Tibial artery (tissue), 4 donors: ENCODE measurements at regions not wholly inside any gene's neighbourhood (a gene's known extent, or its start where the extent isn't known, plus 50 kb on each side); places are given as distances from the start of the nearest gene placed in this dataset.

ENCODE experiments used
- DNase-seq, 2 donors: peaks; one replicate each; pipeline ENCODE4 v3.0.0-alpha.2; 2019
- H3K27ac ChIP-seq, 2 donors: fragments of 200-600 bp; sonication (generic) in 1 of 2; 1 replicate in 1 of 2; 2 replicates in 1 of 2; pipeline ENCODE4 v1.5.1; 2018 to 2019; ENCODE audit warnings: mild to moderate bottlenecking in 1 of 2
- H3K27me3 ChIP-seq, 2 donors: fragments of 200-600 bp; sonication (generic) in 1 of 2; one replicate each; pipeline versions ENCODE4 v1.5.1 to v1.6.0; 2016 to 2019
- H3K36me3 ChIP-seq, 3 donors: fragments of 200-600 bp; sonication (generic) in 2 of 3; one replicate each; pipeline ENCODE4 v1.5.1; 2016 to 2019; ENCODE audit warnings: mild to moderate bottlenecking in 2 of 3
- H3K4me1 ChIP-seq, 4 donors: fragments of 200-600 bp; sonication (generic) in 2 of 4; 1 replicate in 3 of 4; 2 replicates in 1 of 4; pipeline ENCODE4 v1.5.1; 2016 to 2019
- H3K4me3 ChIP-seq, 2 donors: fragments of 200-600 bp; sonication (generic) in 1 of 2; 1 replicate in 1 of 2; 2 replicates in 1 of 2; pipeline ENCODE4 v1.5.1; 2018 to 2019; ENCODE audit warnings: mild to moderate bottlenecking in 2 of 2
- H3K9me3 ChIP-seq, 3 donors: fragments of 200-600 bp; sonication (generic) in 1 of 3; one replicate each; pipeline ENCODE4 v1.5.1; 2016 to 2019
- intact Hi-C: fragments of 100-400 bp; cut with DNase I; formaldehyde crosslinking; loops from one replicate; pipeline ENCODE4 v1.15.0; 2023; ENCODE audit warnings: low total_unique reads
- TF ChIP-seq, protein P1 (sequence below), 2 experiments: fragments of 200-600 bp in 1 of 2; fragments of 450-650 bp in 1 of 2; IDR thresholded peaks; one replicate each; pipeline ENCODE4 v1.5.1; 2017 to 2019; ENCODE audit warnings: antibody characterized with exemption in 2 of 2, mild to moderate bottlenecking in 1 of 2, moderate library complexity in 1 of 2

DNA sequence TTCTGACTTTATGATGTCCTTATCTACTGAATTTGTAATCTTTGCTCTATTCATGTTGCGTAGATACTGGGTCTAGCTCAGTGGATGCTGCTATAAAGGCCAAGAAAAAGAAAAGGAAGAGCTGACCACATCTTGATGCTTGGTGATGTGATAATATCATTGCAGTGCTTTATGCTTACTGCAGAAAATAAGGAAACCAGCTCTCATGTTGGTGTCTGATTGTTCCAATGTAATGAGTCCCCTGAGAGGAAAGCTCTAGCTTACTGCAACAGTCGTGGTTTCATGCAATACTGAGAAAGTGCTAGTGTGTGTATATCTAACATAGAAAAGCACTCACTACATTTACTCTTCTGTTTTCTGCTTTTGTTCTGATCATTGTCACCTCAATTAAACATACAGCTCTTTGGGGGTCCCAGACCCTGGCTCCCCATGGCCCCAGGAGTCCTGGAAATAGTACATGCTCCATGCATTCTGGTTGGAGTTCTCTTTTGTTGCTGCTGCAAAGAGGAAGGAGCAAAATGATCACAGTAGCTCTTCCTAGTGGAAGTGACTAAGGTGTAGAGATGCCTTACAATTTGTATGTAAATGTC is 338.8 kb downstream of the CYRIA start:
- Histone ChIP-seq H3K4me1 (no peaks in the 10 kb centered on the region), H3K27me3 (peaks cover 0 to 8% of the 10 kb centered on the region in 2 donors), H3K36me3 (no peaks in the 10 kb centered on the region)

DNA sequence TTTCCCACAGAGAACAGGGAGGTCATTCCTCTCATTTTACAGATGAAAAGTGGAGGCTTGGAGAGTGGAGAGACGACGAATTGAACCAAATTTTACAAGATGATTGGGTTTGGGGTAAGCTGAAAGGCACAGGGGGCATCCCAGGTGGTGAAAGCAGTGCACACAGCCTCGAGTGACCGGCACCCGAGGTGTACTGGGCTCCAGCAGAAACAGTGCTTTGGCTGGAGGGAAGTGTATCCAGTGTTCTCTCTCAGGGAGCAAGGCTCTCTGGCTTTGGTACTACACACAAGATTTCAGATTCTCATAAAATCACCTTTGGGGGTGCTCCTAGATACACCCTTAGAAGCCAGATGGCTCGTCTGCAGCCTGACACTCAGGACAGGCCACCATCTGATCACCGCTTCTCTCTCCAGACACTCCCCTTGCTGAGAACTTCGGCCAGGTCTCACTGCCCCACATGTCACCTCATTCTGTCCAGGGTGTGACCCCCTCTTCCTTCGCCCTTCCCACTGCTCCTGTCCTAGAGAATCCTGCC is 339.6 kb downstream of the CYRIA start:
- intact Hi-C loops, result no loop called here
- Histone ChIP-seq H3K9me3 (no peaks in the 10 kb centered on the region), H3K36me3 (no peaks in the 10 kb centered on the region), H3K4me3 (no peak overlapping the region), H3K4me1 (no peaks in the 10 kb centered on the region), H3K27ac (no peak overlapping the region), H3K27me3 (peaks cover 0 to 8% of the 10 kb centered on the region in 2 donors)
- DNase-seq, result no peak
- TF ChIP-seq, protein P1, sequence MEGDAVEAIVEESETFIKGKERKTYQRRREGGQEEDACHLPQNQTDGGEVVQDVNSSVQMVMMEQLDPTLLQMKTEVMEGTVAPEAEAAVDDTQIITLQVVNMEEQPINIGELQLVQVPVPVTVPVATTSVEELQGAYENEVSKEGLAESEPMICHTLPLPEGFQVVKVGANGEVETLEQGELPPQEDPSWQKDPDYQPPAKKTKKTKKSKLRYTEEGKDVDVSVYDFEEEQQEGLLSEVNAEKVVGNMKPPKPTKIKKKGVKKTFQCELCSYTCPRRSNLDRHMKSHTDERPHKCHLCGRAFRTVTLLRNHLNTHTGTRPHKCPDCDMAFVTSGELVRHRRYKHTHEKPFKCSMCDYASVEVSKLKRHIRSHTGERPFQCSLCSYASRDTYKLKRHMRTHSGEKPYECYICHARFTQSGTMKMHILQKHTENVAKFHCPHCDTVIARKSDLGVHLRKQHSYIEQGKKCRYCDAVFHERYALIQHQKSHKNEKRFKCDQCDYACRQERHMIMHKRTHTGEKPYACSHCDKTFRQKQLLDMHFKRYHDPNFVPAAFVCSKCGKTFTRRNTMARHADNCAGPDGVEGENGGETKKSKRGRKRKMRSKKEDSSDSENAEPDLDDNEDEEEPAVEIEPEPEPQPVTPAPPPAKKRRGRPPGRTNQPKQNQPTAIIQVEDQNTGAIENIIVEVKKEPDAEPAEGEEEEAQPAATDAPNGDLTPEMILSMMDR (IDR thresholded peaks at IDR 0.05), result no peak

More for the DNA sequence above, 338.8 kb downstream of the CYRIA start:
- Histone ChIP-seq H3K27ac (no peak overlapping the region), H3K9me3 (no peaks in the 10 kb centered on the region), H3K4me3 (no peak overlapping the region)
- TF ChIP-seq, protein P1 (IDR thresholded peaks at IDR 0.05), result no peak
- no peak for DNase-seq
- intact Hi-C loops, result no loop called here

DNA sequence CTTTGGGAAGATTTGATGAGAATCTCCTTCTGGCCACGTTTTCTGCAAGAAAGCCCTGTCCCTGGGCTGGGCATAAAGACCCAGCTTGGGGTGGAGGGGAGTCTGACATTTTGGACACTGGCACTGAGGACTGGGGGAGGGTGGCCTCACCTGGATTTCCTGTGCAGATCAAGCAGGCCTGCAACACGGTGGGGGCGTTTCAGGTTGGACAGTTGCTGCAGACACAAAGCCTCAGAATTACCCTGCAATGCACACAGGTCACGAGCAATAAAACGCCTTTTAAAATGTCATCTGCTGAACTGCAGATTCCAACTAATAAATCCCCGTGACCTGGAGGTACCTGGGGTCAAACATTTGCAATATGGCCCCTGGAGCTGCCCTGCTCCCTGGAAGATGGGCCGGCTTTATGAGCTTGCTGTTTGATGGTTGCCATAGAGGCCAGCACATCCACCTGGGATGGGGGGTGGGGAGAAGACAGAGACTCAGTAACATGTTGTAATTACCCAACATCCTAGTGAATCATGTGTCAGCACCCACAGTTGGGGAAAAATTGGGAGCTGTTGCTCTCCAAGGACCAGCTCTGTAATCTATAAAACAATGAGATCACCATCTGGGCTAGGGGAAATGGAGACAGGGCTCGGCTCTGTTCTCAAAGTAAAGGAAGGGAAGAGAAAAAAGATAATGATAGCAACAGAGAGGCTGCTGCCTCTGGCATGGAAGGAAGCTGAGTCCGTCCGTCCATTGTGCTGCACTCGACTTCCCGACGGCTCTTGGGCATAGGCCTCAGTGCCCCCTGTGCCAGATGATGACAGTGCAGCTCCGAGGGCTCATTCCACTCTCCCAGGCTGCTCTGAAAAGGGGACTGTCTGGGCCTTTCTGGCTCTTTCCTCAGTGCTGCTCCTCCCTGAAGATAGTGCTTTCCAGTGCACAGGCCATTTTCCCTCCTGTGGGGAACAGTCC is 340.3 kb downstream of the CYRIA start:
- Histone ChIP-seq H3K36me3 (no peaks in the 10 kb centered on the region), H3K4me1 (no peaks in the 10 kb centered on the region), H3K27ac (no peak overlapping the region), H3K4me3 (no peak overlapping the region), H3K27me3 (peaks cover 0 to 3% of the 10 kb centered on the region in 2 donors), H3K9me3 (no peaks in the 10 kb centered on the region)
- DNase-seq, result no peak
- TF ChIP-seq, protein P1 (IDR thresholded peaks at IDR 0.05), result no peak
- intact Hi-C loops, result no loop called here

DNA sequence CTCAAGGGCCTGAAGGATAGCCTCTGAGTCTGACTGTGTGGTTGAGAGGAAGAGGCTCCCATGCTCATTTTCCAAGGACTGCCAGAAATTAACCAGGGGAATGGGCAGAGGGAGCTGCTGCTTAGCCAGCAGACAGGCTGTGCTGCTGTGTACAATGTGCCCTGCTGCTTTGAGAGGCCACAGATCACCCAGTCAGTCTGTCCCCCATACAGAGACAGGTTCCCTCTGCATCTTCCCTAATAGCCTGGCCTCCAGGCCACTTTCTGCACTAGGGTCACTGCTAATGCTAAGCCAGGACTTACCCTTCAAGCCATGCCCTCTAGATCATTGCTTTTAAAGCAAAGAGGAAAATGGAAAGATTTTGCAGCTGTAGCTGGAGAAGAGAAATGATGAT is 341.1 kb downstream of the CYRIA start:
- H3K27me3 ChIP-seq, result peaks cover 0 to 3% of the 10 kb centered on the region in 2 donors
- no peaks in the 10 kb centered on the region for H3K9me3 ChIP-seq
- DNase-seq, result no peak
- H3K4me1 ChIP-seq, result no peaks in the 10 kb centered on the region
- intact Hi-C loops, result no loop called here
- H3K4me3 ChIP-seq, result no peak overlapping the region
- H3K27ac ChIP-seq, result no peak overlapping the region
- no peaks in the 10 kb centered on the region for H3K36me3 ChIP-seq
- TF ChIP-seq, protein P1 (IDR thresholded peaks at IDR 0.05), result no peak

DNA sequence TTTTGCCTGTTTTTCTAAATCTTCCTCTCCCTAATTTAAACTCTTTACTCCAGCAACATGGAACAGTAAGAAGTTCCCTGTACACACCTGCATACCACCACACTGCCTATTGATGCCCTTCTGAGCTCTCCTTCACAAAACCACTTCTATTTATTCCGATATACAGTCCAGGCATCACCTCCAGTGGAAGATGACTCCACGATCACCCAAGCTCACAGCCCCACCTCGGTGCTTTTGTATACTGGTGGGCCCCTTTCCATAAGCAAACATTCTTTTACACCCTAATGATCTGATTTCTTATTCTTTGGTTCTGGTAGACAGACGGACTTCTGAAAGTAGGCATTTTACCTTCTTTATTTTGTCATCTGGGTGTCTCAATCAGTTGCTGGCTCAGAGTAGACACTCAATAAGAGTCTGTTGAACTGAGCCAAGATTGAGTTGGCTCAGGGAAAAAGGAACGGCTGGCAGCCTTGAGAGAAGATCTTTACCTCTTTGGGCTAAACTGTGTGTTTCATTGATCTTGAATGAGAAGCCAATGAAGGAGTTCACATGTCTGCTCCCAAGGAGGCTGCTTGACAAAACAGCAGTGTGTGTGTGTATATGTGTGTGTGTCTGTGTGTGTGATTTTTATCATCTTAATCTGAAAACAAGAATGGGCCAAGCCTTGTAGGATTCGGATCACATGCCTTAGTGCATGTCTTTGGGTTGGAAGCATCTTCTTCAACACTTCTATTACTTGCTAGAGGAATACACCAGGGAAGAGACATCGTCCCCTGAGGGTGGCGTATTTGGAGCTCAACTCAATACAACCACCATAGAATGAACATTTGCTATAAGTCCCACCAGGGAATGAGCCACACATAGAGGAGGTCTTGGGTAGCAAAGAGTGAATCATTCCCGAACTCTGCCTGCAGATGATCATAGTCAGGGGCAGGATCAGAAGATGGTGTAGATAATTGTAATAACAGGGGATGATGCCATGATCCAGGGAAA is 341.8 kb downstream of the CYRIA start:
- Histone ChIP-seq H3K4me1 (no peaks in the 10 kb centered on the region), H3K27ac (no peak overlapping the region), H3K27me3 (peaks cover 0 to 3% of the 10 kb centered on the region in 2 donors), H3K4me3 (no peak overlapping the region), H3K36me3 (no peaks in the 10 kb centered on the region), H3K9me3 (no peaks in the 10 kb centered on the region)
- DNase-seq, result no peak
- intact Hi-C loops, result no loop called here
- TF ChIP-seq, protein P1 (IDR thresholded peaks at IDR 0.05), result no peak
